Hepatocyte (in vitro differentiated cells): ENCODE measurements at regions not wholly inside any gene's neighbourhood (a gene's known extent, or its start where the extent isn't known, plus 50 kb on each side); places are given as distances from the start of the nearest gene placed in this dataset.

Experiments used
- EZH2 ChIP-seq: fragments of 200-600 bp; sonication (generic); IDR thresholded peaks from 2 replicates; pipeline ENCODE4 v1.6.1; 2016; ENCODE audit warnings: antibody characterized with exemption, mild to moderate bottlenecking, borderline replicate concordance
- TF ChIP-seq, protein P1 (sequence below): fragments of 200-600 bp; sonication (generic); IDR thresholded peaks from 2 replicates; pipeline ENCODE4 v1.5.1; 2016; ENCODE audit warnings: antibody characterized with exemption, mild to moderate bottlenecking; ENCODE audit not compliant: poor library complexity

GRCh38 chr1:30449003-30449402, 274.4 kb downstream of the MATN1 start:
- TF ChIP-seq, protein P1, sequence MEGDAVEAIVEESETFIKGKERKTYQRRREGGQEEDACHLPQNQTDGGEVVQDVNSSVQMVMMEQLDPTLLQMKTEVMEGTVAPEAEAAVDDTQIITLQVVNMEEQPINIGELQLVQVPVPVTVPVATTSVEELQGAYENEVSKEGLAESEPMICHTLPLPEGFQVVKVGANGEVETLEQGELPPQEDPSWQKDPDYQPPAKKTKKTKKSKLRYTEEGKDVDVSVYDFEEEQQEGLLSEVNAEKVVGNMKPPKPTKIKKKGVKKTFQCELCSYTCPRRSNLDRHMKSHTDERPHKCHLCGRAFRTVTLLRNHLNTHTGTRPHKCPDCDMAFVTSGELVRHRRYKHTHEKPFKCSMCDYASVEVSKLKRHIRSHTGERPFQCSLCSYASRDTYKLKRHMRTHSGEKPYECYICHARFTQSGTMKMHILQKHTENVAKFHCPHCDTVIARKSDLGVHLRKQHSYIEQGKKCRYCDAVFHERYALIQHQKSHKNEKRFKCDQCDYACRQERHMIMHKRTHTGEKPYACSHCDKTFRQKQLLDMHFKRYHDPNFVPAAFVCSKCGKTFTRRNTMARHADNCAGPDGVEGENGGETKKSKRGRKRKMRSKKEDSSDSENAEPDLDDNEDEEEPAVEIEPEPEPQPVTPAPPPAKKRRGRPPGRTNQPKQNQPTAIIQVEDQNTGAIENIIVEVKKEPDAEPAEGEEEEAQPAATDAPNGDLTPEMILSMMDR = no peak
- no peak for TF ChIP-seq EZH2
